NCI-H345 treated with DMSO at 0.1 percent for 48 hours (cell line): ENCODE measurements at regions not wholly inside any gene's neighbourhood (a gene's known extent, or its start where the extent isn't known, plus 50 kb on each side); places are given as distances from the start of the nearest gene placed in this dataset.
A peak's percentile ranks its signal among the peaks of the same experiment; 100 is the strongest.

Source experiments
- DNase-seq: peaks from one replicate; lab custom pipeline; 2025; ENCODE audit not compliant: unreplicated experiment; lab: John Stamatoyannopoulos, UW

GRCh38 chr13:95445131-95445530 lies 107.4 kb upstream of the CLDN10 start:
- no peak for DNase-seq

- DNase-seq = peak; percentile 6
These were observed 104.7 kb upstream of the CLDN10 start for GRCh38 chr13:95447814-95448213.

DNA sequence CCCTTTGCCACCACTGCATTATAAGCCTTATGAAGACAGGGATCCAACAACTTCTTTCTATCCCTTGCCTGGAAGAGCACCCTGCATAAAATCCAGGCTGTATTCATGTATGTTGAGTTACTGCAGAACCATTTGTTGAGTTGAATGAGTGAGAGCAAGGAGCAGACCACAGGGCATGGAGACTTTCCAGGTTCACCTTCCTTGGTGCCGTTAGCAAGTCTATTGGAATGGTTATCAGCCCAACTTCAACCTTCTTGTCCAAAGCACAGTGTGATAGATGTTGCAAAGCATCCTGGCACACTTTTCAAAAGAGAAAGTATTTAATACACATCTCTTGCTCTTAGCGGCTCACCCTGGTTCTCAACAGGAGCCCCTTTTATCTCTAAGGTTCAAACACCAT lies 100.9 kb upstream of the CLDN10 start:
- no peak for DNase-seq

GRCh38 chr13:95452375-95452774 lies 100.1 kb upstream of the CLDN10 start:
- no peak for DNase-seq

DNA sequence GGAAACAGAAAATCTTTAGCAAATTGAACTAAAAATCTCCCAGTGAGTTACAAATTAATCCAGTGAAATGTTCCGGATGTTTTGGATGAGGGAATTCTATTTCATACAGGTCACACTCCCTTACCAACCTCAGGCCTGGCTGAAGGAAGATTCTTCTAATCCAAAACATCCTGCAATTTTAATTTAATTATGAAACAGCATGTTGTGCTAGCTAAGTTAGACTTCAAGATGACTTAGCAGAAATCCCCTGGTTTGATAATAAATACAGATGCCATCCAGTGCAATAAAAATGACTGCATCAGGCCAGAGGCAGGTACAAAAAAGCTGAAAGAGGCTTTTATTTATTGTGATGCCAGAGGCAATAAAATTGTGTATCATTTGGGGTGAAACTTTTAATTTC lies 96.7 kb upstream of the CLDN10 start:
- no peak for DNase-seq

DNA sequence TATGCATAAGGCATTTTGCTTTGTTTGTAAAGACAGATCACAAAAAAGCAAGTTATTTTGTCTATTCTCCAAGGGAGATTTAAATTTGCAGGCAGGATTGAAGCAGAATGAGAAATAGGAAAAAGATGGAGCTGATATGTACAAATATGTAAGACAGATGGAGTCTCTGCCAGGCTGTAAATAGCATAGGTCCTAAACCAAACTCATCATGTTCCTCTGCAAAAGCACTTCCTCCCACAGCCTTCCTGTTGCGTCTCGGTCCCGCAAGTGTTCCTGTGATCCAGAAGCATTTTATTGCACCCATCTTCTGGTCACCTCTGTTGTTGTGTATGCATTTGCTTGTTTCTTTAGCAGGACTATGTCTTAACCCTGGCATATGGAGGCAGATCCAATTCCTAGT lies 95.7 kb upstream of the CLDN10 start:
- no peak for DNase-seq

GRCh38 chr13:95457294-95457693 lies 95.2 kb upstream of the CLDN10 start:
- DNase-seq = no peak

GRCh38 chr13:95462801-95463200 lies 89.7 kb upstream of the CLDN10 start:
- no peak for DNase-seq

DNA sequence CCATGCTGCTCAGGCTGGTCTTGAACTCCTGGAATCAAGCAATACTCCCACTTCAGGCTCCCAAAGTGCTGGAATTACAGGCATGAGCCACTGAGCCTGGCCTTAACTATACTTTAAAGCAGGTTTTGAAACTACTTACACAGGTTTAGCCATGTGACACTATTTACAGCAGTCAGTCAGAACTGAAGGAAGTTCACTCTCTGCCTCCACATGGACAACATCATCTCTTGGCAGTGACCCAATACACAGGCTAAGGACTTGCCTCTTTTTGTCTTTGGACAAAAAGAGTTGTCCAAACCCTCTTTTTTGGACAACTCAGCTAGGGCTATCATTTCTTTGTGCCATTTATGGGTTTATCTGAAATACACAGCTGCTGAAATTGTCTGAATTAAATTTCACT lies 89.0 kb upstream of the CLDN10 start:
- no peak for DNase-seq

GRCh38 chr13:95470574-95471366 lies 81.8 kb upstream of the CLDN10 start:
- DNase-seq = no peak

DNA sequence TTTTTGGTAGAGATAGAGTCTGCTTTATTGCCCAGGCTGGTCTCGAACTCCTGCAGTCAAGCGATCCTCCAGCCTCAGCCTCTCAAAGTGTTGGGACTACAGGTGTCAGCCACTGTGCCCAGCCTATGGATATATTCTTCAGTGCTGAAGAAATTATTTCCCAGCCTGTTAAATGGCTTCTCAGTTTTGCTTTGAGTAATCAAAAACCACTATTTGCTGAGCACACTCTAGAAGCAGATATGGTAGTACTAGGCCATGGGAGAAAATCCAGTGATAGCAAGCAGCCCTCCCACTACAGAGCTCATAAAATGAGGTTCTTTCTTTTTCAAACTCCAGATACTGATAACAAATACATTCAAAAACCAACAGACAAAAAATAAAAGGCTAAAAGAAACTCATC lies 80.6 kb upstream of the CLDN10 start:
- DNase-seq = no peak

GRCh38 chr13:95474992-95475391 lies 77.5 kb upstream of the CLDN10 start:
- DNase-seq = no peak

DNA sequence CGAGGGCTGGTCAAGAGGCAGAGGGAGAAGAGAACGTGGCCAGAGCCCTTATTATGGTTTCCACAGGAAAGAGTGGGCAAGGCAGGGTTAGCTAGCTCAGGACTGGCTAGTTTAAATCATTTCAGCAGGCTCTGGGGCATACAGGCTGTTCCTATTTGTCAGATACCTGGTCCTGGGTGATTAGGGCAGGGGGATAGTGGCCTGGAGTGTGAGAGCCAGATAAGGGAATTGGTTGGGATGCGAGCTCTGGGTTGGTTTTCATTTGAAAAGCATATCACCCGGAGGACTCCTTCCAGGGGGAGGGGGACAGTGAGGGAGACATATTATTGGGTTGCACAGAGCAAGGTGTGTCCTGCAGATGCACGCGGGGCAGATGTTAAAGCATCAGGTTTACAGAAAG lies 75.3 kb upstream of the CLDN10 start:
- DNase-seq = no peak

GRCh38 chr13:95479731-95480130 lies 72.8 kb upstream of the CLDN10 start:
- no peak for DNase-seq

- DNase-seq = no peak
These were observed 72.4 kb upstream of the CLDN10 start for GRCh38 chr13:95480131-95480545.

- no peak for DNase-seq
These were observed 71.4 kb upstream of the CLDN10 start for GRCh38 chr13:95480791-95481780.

GRCh38 chr13:95484052-95484451 lies 68.5 kb upstream of the CLDN10 start:
- DNase-seq = no peak

DNA sequence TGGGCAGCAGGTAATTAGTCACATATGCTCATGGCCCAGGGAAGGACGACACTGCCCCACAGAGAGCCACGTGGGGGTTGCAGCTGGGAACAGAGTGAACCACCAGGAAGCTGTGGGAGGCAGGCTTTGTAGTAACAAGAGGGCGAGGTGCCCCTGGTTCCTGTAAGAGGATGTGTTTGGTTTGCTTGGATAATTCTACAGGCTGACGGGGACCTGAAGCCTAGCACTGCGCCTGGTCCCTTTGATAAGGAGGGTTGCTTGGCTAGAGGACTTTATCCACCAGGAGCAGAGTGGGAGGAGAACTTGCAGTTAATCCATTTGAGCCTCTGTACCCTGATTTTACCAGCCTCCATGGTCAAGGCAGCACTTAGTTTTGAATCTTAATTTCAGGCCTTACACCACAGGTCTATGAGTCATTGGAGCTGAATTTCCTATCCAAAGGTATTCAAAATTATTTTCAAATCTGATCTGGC lies 67.4 kb upstream of the CLDN10 start:
- no peak for DNase-seq

DNA sequence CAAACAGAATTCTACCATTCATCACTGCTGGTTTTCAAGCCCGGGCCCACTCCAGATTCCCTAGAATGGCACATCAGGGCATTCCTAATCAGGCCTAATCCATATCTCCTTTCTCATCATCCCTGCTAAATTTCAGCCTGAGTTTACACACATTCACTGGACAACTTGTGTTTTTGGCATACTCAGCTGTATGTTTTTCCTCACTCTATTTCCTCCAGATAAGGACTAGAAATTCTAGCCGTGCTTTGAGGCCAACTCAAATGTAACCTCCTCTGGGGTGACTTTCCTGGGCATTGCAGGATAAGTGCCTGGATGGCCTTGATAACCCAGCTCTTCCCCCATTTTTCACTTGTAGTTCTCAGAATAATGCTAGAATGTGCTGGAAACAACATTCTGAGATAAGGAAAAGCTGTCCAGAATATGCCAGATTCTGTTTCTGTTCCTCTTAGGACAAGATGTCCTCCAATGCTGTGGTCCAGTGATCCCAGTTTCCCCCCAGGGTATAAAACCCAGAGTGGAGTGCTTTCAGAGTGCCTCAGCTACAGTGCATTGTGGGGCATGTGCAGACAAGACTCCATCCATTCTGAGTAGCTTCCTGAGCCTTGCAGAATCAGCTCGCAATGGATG lies 66.9 kb upstream of the CLDN10 start:
- DNase-seq = no peak

- no peak for DNase-seq
These were observed 60.3 kb upstream of the CLDN10 start for GRCh38 chr13:95492044-95492801.
